Common myeloid progenitor, CD34-positive (primary cell): ENCODE measurements at regions not wholly inside any gene's neighbourhood (a gene's known extent, or its start where the extent isn't known, plus 50 kb on each side); places are given as distances from the start of the nearest gene placed in this dataset.

Experiments
- CTCF ChIA-PET: fragments of 350-600 bp; sonication (Branson Sonifier 250); formaldehyde crosslinking; loops from one replicate; lab custom pipeline; 2021; ENCODE audit warnings: antibody characterized with exemption; lab: Charles Lee
- POLR2A ChIA-PET: fragments of 350-600 bp; sonication (Branson Sonifier 250); formaldehyde crosslinking; loops from one replicate; lab custom pipeline; 2021; ENCODE audit warnings: antibody characterized with exemption; lab: Charles Lee
- DNase-seq, 3 donors: peaks; one replicate each; pipeline versions ENCODE4 v3.0.0 to v3.0.0-alpha.2; 2013
- H3K27ac ChIP-seq, 2 experiments: 1 replicate in 1 of 2; 2 replicates in 1 of 2; pipeline ENCODE4 v1.7.0; 2013; ENCODE audit warnings: inconsistent platforms in 2 of 2, low read length in 2 of 2, mild to moderate bottlenecking in 2 of 2, low read depth in 1 of 2, moderate library complexity in 1 of 2; ENCODE audit not compliant: severe bottlenecking in 2 of 2, insufficient read depth in 1 of 2, poor library complexity in 1 of 2
- H3K27me3 ChIP-seq, 5 experiments: replicated peaks in 2 of 5; 1 replicate in 3 of 5; 2 replicates in 2 of 5; pipeline versions ENCODE4 v1.6.1 to v1.7.0; 2013; ENCODE audit warnings: low read length in 4 of 5, mild to moderate bottlenecking in 2 of 5, moderate library complexity in 2 of 5, inconsistent platforms in 1 of 5; ENCODE audit not compliant: insufficient read depth in 5 of 5, control insufficient read depth in 4 of 5
- H3K36me3 ChIP-seq, 4 experiments: 1 replicate in 2 of 4; 2 replicates in 2 of 4; pipeline versions ENCODE4 v1.6.1 to v1.7.0; 2013; ENCODE audit warnings: low read length in 3 of 4, control low read depth in 1 of 4, mild to moderate bottlenecking in 1 of 4; ENCODE audit not compliant: control insufficient read depth in 4 of 4, insufficient read depth in 4 of 4
- H3K4me1 ChIP-seq, 4 experiments: 1 replicate in 3 of 4; 2 replicates in 1 of 4; pipeline versions ENCODE4 v1.6.1 to v1.7.1; 2013; ENCODE audit warnings: low read length in 3 of 4, mild to moderate bottlenecking in 3 of 4, control low read depth in 1 of 4, inconsistent platforms in 1 of 4, moderate library complexity in 1 of 4; ENCODE audit not compliant: control insufficient read depth in 4 of 4, insufficient read depth in 4 of 4; ENCODE audit errors: control extremely low read depth in 1 of 4
- H3K4me3 ChIP-seq, 7 experiments: 1 replicate in 4 of 7; 2 replicates in 3 of 7; pipeline versions ENCODE4 v1.5.1 to v1.7.0; 2013; ENCODE audit warnings: mild to moderate bottlenecking in 7 of 7, low read length in 6 of 7, moderate library complexity in 6 of 7, inconsistent platforms in 2 of 7, low read depth in 2 of 7, control low read depth in 1 of 7; ENCODE audit not compliant: insufficient read depth in 4 of 7, control insufficient read depth in 1 of 7; ENCODE audit errors: extremely low read depth in 1 of 7
- H3K9me3 ChIP-seq, 5 experiments: 1 replicate in 4 of 5; 2 replicates in 1 of 5; pipeline versions ENCODE4 v1.6.1 to v1.7.1; 2013; ENCODE audit warnings: low read length in 4 of 5, mild to moderate bottlenecking in 2 of 5, inconsistent platforms in 1 of 5, low read depth in 1 of 5, moderate library complexity in 1 of 5; ENCODE audit not compliant: control insufficient read depth in 4 of 5, insufficient read depth in 2 of 5; ENCODE audit errors: control extremely low read depth in 1 of 5
- WGBS: methylation state at CpG from one replicate; pipeline ENCODE4 v1.1.5; 2013; ENCODE audit not compliant: insufficient coverage; 5-methylcytosine and 5-hydroxymethylcytosine counted together

- CTCF ChIA-PET: interaction anchor here (1.2 to 1.4 kb wide), 2 partner anchors 22 to 1213 kb away, joined by 3 read pairs; no protein-coding TSS in a partner anchor
- Histone ChIP-seq H3K27me3 (no peaks in the 10 kb centered on the region), H3K9me3 (no peaks in the 10 kb centered on the region), H3K27ac (no peak overlapping the region), H3K4me3 (no peak overlapping the region), H3K4me1 (peaks cover 0 to 7% (median 4%) of the 10 kb centered on the region in 4 experiments), H3K36me3 (peaks cover 0 to 6% (median 0%) of the 10 kb centered on the region in 4 experiments)
- 78% methylated on average over 5 of the region's 6 CpGs for WGBS
- POLR2A ChIA-PET: no interaction called here
- DNase-seq: no peak
Measured at GRCh38 chr20:19807946-19808330, 49.9 kb downstream of the RIN2 start.

GRCh38 chr20:19808498-19808897 is 50.4 kb downstream of the RIN2 start:
- H3K9me3 ChIP-seq: no peaks in the 10 kb centered on the region
- H3K36me3 ChIP-seq: peaks cover 0 to 6% (median 0%) of the 10 kb centered on the region in 4 experiments
- no peaks in the 10 kb centered on the region for H3K27me3 ChIP-seq
- H3K27ac ChIP-seq: no peak overlapping the region
- ChIA-PET POLR2A (no interaction called here), CTCF (interaction anchor here (1.2 to 1.4 kb wide), 2 partner anchors 22 to 1213 kb away, joined by 3 read pairs; no protein-coding TSS in a partner anchor)
- WGBS: 98% methylated on average over 7 of the region's 8 CpGs
- peaks cover 0 to 7% (median 4%) of the 10 kb centered on the region in 4 experiments for H3K4me1 ChIP-seq
- no peak for DNase-seq
- H3K4me3 ChIP-seq: no peak overlapping the region

- Histone ChIP-seq H3K4me3 (no peak overlapping the region), H3K9me3 (no peaks in the 10 kb centered on the region), H3K36me3 (peaks cover 0 to 6% (median 0%) of the 10 kb centered on the region in 4 experiments), H3K27me3 (no peaks in the 10 kb centered on the region), H3K27ac (no peak overlapping the region), H3K4me1 (peaks cover 0 to 10% (median 4%) of the 10 kb centered on the region in 4 experiments)
- DNase-seq: no peak
- WGBS: 98% methylated on average over 8 of the region's 9 CpGs
- ChIA-PET POLR2A (no interaction called here), CTCF (no interaction called here)
Measured at GRCh38 chr20:19809505-19809904, 51.4 kb downstream of the RIN2 start.

GRCh38 chr20:19811231-19811630 is 53.2 kb downstream of the RIN2 start:
- no peak for DNase-seq
- Histone ChIP-seq H3K4me1 (peaks cover 8 to 24% (median 14%) of the 10 kb centered on the region in 4 experiments), H3K4me3 (no peak overlapping the region), H3K9me3 (no peaks in the 10 kb centered on the region), H3K27me3 (no peaks in the 10 kb centered on the region), H3K27ac (no peak overlapping the region), H3K36me3 (peaks cover 0 to 6% (median 0%) of the 10 kb centered on the region in 4 experiments)
- POLR2A ChIA-PET: no interaction called here
- CTCF ChIA-PET: no interaction called here
- 96% methylated on average over 7 of the region's 8 CpGs for WGBS

- no peaks in the 10 kb centered on the region for H3K9me3 ChIP-seq
- WGBS: no CpG with 5 or more reads among the region's 1 CpG
- peaks cover 0 to 6% (median 0%) of the 10 kb centered on the region in 4 experiments for H3K36me3 ChIP-seq
- DNase-seq: no peak
- CTCF ChIA-PET: interaction anchor here (0.6 kb wide), 1 partner anchor 459 kb away, joined by 3 read pairs; no protein-coding TSS in a partner anchor
- peaks cover 8 to 24% (median 14%) of the 10 kb centered on the region in 4 experiments for H3K4me1 ChIP-seq
- POLR2A ChIA-PET: no interaction called here
- no peak overlapping the region for H3K4me3 ChIP-seq
- H3K27me3 ChIP-seq: no peaks in the 10 kb centered on the region
- H3K27ac ChIP-seq: no peak overlapping the region
Measured at GRCh38 chr20:19812056-19812455, 54.0 kb downstream of the RIN2 start.

- ChIA-PET CTCF (interaction anchor here (0.9 kb wide), 1 partner anchor 15 kb away, joined by 3 read pairs; no protein-coding TSS in a partner anchor), POLR2A (no interaction called here)
- peak in 2 of 3 donors; percentile 21 to 40 for DNase-seq
- Histone ChIP-seq H3K27me3 (no peaks in the 10 kb centered on the region), H3K9me3 (no peaks in the 10 kb centered on the region), H3K4me1 (peaks cover 8 to 24% (median 14%) of the 10 kb centered on the region in 4 experiments), H3K36me3 (peaks cover 0 to 6% (median 0%) of the 10 kb centered on the region in 4 experiments), H3K4me3 (no peak overlapping the region), H3K27ac (no peak overlapping the region)
- no CpG with 5 or more reads among the region's 1 CpG for WGBS
Measured at GRCh38 chr20:19812696-19813095, 54.6 kb downstream of the RIN2 start.

GRCh38 chr20:19813846-19814640 is 56.0 kb downstream of the RIN2 start:
- Histone ChIP-seq H3K36me3 (peaks cover 0 to 7% (median 0%) of the 10 kb centered on the region in 4 experiments), H3K27me3 (no peaks in the 10 kb centered on the region), H3K4me1 (peaks cover 8 to 24% (median 14%) of the 10 kb centered on the region in 4 experiments), H3K27ac (no peak overlapping the region), H3K9me3 (peaks cover 0 to 2% (median 0%) of the 10 kb centered on the region in 5 experiments), H3K4me3 (no peak overlapping the region)
- ChIA-PET CTCF (interaction anchor here (1.3 kb wide), 1 partner anchor 118 kb away, joined by 3 read pairs; no protein-coding TSS in a partner anchor), POLR2A (no interaction called here)
- 96% methylated on average over 6 of the region's 9 CpGs for WGBS
- no peak for DNase-seq
